ENCODE measurements at regions not wholly inside any gene's neighbourhood (a gene's known extent, or its start where the extent isn't known, plus 50 kb on each side); places are given as distances from the start of the nearest gene placed in this dataset.

- DNase-seq, result no peak
Measured at GRCh38 chr6:168384045-168385036, 56.6 kb upstream of the SMOC2 start.

- no peak for DNase-seq
Measured at GRCh38 chr6:168385037-168385759, 55.8 kb upstream of the SMOC2 start.

- DNase-seq, result peak; percentile 15
Measured at GRCh38 chr6:168385858-168386735, 54.9 kb upstream of the SMOC2 start.

GRCh38 chr6:168386973-168387372 is 54.0 kb upstream of the SMOC2 start:
- no peak for DNase-seq

GRCh38 chr6:168387426-168387825 is 53.6 kb upstream of the SMOC2 start:
- DNase-seq, result no peak

- DNase-seq, result no peak
Measured at GRCh38 chr6:168387911-168388310, 53.1 kb upstream of the SMOC2 start.

GRCh38 chr6:168388641-168389633 is 52.0 kb upstream of the SMOC2 start:
- DNase-seq, result peak; percentile 47

GRCh38 chr6:168390749-168391420 is 50.1 kb upstream of the SMOC2 start:
- no peak for DNase-seq
